GM21381 (cell line): ENCODE measurements at regions not wholly inside any gene's neighbourhood (a gene's known extent, or its start where the extent isn't known, plus 50 kb on each side); places are given as distances from the start of the nearest gene placed in this dataset.

Experiments
- ATAC-seq: cut with Tn5 transposase; IDR thresholded peaks from one replicate; pipeline ENCODE4 v1.9.1; 2021; ENCODE audit warnings: mild to moderate bottlenecking, moderate library complexity; ENCODE audit not compliant: unreplicated experiment

DNA sequence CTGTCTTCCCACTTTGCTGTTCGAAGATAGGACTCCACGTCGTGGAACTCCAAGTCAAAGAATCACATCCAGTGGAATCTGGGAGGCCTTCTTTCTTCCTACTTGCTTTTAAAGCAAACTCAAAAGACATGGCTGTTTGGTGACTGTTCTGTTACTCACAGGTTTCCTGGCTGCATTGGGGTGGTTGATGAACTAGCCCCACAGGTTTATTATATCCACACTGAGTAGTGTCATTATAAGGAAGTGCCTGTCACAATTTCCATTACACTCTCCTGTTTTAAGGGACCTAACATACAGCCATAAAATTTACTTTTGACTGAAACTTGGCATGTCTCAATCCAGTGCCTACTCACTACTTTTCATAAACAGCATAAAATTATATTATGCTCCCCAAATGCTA, 287.3 kb upstream of the SP4 start:
- no peak for ATAC-seq

DNA sequence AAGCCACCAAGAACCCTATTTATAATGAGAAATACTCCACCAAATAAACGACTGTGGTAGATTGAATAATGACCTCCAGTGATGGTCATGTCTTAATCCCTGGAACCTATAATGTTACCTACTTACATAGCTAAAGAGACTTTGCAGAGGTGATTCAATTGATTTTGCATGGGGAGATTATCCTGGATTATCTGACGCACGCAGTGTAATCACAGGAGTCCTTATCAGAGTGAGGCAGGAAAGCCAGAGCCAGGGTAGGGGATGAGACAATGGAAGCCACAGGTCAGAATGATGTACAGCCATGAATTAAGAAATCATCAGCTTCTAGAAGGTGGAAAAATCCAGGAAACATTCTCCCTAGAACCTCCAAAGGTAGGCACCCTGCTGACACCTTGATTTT, 286.4 kb upstream of the SP4 start:
- ATAC-seq, result no peak

DNA sequence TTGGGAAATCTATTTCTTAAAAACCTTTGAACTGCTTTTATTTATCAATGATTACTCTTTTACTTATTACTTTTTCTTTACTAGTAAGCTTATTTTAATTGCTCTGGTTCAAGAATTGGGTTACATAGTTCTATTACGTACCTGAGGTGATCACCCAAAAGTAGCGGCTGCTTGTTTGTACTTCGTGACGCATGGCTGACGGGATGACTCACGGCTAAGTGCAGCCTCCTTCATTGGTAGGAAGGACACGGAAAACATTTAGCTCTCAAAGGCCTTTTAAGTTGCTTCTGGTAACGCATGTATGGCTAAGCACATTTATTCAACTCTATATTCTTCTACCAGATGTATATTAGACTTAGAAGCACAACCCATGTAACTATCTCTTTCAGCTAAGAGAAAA, 285.8 kb upstream of the SP4 start:
- no peak for ATAC-seq

DNA sequence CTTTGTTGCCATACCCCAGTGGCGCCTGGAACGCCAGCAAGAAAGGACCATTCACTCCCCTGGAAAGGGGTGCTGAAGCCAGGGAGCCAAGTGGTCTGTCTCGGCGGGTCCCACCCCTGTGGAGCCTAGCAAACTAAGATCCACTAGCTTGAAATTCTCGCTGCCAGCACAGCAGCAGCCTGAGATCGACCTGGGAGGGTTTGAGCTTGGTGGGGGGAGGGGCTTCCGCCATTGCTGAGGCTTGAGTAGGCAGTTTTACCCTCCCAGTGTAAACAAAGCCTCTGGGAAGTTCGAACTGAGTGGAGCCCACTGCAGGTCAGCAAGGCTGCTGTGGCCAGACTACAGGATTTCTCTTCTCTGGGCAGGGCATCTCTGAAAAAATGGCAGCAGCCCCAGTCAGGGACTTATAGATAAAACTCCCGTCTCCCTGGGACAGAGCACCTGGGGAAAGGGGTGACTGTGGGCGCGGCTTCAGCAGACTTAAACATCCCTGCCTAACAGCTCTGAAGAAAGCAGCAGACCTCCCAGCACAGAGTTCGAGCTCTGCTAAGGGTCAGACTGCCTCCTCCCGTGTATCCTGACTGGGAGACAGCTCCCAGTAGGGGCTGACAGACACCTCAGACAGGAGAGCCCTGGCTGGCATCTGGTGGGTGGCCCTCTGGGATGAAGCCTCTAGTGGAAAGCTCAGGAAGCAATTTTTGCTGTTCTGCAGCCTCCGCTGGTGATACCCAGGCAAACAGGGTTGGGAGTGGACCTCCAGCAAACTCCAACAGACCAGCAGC, 281.1 kb upstream of the SP4 start:
- ATAC-seq, result no peak

DNA sequence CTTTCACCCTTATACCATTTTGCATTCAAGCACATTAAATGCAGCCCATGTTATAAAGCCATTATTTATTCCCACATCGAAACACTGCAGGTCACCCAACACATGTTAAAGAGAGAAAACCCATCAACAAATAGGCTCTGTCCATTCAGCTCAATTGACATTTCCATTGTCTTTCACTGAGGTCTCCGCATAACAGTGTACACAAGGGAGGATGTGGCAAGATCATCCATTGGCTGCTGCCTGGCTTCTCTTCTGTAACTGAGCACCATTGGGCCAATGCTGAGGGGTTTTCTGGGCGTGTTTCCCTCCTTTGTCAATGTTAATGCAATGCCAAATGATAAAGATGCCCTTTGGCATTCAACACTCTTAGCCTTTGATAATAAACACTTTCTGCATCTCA, 278.1 kb upstream of the SP4 start:
- ATAC-seq, result no peak

DNA sequence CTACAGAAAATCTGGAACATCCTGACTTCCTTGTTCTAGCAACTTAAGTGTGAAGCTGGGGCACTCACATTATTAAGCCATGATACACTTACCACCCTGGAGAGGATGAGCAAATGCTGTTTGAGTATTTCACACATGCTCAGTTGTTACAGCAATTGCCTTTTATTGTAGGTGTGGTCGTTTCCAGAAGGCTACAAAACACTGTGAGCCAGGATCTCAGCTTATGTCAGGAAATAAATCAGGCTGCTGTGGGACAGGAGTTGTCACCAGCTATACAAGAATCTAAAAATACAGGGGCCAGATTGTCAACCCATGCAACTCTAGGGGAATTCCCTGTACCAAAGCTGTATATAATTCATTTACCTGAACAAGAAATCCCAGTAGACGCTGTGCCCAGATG, 273.3 kb upstream of the SP4 start:
- ATAC-seq, result no peak

DNA sequence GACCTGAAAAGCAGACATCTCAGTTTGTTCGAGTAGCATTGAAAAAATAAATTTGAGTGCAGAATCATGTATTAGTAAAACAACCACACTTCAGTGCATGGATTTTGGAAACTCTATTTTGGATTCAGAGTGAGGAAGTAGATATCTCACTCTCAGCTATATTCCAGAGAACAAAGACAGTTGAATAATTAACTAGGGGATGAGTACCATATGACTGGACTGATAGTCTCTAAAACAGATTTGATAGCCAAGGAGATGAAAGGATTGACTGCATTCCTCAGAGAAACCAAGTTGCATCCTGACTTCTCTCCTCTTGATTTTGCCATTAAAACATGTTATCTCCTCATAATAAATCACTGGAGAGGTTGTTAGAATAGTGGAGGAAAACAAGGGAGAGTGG, 268.4 kb upstream of the SP4 start:
- no peak for ATAC-seq

DNA sequence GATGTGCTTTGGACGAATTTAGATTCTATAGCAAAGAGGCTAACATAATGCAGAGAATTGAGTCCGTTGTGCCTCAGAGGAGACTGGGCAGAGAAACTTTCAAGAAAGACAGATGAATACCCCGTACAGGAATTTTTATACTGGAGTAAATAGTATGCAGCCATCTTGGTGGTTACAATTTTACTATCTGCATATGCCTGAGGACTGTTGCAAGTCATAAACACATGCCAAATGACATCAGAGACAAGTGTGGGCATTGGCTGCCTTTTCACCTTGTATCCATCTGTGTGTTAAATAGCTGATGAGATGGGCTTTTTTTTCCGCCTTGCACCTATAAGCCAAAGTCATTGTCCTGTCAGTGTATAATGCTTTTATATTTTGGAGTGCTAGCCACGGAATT, 267.5 kb upstream of the SP4 start:
- no peak for ATAC-seq

DNA sequence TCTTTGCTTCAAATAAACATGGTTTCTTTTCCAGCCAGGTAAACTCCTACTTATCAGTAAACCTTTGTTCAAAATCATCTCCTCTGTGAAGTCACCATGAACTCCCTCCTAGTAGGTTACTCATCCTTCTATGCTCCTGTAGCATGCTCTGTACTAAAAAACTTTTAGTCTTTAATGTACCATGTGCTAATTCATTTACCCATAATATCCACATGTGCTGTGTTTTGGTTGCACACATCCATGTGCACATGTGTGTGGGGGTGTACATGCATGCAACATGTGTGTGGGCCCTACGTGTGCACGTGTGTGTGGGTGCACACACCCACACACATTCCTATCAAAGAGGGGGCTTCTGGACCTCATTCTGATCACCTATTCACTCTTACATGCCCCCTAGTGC, 259.9 kb upstream of the SP4 start:
- no peak for ATAC-seq

DNA sequence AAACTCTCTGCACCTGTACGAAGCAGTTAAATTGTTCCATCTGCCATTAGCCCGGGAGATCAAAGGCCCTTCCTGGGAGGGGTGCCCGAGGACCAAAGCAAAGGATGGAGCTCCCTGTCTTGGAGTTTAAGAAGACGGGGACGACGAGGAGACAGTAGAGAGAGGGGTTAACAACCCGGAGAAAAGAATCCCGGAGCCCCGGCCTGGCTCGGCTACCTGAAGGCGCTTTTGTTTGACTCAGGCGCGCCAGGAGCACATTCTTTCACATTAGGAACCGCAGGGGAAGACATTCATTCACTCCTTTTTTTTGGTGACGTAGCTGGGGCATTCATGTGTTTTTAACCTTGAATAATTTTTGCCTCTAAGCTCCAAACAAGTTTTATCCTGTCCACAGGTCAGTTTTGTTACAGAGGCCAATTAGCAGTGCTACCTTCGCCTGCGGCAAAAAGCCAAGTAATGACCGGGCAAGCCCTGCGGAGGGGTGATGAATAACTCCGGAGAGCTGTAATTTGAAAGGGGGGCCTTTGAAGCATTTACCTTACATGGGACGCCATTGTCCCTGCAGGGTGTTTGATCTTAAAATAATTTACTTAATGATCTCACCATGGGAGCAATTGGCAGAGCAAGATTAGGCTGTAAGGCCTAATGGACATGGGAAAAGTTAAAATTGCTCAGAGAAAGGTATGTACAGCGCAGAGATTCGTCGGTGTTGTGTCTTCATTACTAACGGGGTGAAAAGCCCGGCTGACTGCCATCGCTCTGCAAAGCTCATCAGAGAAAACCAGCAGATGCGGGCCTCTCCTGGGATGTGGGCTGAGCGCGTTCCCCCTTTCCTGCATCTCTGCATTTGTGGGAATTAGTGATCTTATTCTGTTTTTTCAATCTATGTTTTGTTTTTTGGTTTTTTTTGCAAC, 258.0 kb upstream of the SP4 start:
- no peak for ATAC-seq

DNA sequence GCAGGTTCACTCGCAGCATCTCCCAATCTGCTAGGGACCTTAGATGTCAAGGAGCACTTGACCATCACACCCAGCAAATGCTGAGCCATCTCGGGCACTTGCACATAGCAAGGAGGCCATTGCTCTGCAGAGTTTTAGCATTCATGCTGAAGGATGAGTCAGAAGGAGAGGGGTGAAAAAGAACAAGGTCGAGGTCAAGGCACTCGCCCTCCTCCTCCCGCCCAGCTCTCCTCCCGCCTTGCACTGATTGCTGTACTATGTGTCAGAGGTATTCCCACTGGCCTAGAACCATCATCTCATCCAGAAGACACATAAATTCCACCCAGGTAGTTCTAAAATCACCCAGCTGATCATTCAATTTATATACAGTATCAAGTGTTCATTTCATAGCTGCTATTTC, 255.1 kb upstream of the SP4 start:
- no peak for ATAC-seq

DNA sequence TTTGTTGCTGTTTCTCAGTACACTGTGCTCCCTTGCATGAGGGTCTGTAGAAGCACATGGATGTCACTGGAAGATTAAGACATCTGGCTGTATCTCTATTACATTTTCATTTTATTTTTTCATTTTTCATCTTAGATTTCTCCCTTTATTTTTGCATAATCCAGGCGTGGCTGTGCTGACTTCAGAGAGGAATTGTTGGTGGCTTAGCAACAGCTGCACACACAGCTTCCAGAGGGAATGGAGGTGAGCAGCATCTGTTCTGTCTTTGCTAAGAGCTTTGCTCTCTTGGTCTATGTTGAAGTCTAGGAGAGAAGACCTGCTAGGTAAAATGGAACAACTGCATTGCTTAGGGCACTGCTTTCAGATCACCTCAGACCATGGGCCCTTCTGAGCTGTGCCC, 254.4 kb upstream of the SP4 start:
- ATAC-seq, result no peak

DNA sequence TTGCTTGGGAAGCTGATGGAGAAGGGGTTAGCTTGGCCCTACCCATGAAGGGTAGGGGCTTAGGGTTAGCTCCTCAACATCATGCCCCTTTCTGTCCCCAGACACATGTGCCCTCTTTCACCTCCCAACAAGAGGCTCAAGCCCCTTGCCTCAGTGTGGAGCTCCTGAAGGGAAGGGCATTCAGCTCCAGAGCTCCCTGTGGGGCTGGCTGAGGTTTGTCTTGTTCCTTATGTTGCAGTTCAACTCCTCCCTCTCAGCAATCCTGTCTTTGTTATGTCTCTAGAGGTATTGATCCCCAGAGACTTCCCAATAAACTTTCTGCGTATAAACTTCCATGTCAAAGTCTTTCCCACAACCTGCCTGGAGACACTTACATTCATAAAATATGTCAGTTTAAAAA, 252.2 kb upstream of the SP4 start:
- no peak for ATAC-seq

DNA sequence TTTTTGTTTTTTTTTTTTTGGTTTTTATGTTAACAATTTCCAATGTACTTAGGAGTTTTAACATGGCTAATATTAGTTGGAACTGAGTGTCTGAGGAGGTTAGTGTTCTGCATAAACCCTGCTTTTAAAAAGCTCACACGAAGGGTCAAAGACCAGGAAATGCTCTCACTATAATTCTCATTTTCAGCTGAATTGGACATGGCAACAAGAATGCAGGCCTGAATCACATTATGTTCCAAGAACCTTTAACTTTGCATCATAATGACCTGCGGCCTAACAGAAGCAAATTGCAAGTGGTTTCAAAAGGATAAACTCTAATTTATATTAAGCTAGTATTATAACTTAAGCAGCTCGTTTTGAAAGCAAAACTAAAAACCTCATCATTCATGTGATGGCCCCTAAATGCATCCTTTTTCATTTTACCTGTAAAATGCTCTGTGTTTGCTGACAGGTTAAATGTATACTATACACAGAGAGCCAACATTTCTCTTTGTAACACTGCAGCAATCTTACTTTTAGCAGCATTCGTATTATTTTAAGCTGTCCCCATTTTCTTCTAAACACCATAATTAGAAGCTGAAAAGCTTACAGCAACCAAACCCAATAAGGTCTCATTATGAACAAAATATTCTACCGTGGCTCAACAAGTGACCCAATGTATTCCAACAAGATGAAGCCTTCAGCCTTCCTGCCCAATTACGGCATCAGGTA, 242.8 kb upstream of the SP4 start:
- no peak for ATAC-seq

DNA sequence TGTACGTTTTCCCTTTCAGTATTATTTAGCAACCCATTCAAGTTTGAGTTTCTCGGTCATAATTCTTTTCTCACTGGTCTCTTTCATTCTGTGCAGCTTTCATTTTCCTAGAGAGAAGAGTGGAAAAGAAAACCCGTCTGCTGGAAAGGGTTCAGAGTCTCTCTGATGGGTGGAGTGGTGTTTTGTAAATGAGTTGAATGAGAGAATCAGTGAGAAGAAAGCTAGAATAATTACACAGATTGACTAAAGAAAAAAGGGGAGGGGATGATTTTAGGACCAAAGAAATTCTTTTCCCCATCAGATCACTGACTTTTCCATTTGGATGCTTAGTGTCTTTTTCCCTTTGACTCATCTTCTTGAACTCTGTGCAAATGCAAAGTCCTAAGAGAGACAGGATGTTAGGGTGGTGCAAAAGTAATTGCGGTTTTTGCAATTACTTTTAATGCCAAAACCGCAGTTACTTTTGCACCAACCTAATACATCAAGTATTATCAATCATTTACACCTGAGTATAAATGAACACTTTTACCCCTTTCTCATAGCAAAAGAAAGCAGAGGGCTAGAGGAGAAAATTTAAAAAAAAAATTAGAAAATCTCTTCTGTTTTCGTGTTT, 242.1 kb upstream of the SP4 start:
- no peak for ATAC-seq

DNA sequence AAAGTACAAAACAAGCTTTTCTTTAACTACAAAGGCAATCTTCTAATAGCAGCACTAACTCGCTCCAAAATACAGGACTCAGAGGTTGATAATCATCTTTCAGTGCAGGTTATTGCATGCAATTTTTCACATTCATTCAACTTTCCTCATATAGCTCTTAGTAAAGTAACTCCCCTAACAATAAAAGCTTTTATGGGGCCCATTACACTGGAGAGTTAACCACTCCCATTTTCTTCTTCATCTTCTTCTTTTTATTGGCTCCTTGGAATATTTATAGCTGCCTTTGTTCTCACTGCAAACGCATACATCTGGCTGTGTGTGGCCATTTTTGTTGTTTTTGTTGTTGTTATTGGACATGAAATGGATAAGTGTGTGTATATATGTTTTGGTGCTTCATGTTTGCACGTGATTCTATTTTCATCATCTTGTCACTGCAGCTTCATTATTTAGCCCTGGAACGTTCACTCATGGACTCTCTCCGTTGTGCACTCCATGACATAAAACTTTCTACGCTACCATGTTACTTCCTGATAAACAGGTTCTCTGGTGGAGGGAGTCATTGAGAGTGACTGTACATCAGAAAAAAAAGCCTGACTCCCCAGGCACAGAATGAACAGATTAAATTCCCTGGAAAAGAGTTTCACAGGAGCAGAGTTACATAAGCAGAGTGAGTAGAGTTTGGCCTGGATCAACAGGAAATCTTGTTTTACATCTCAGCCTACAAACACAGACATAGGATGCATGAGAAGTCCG, 236.4 kb upstream of the SP4 start:
- ATAC-seq, result no peak

DNA sequence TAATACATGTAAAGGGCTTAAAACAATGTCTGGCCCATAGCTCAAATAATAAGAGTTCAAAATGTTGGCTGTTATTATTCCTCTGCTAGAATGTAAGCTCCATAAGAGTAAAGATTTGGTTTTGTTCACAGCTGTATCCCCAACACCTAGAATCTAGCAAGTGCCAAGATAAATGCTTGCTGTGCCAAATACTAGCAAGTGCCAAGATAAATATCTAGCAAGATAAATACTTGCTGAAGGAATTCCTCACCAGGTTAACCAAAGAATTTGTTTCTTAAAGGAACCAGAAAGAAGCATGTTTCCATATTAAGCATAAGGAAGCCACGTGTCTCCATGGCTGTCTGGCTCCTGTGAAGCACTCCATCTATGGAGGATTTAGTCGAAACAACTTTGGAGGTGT, 235.2 kb upstream of the SP4 start:
- no peak for ATAC-seq

DNA sequence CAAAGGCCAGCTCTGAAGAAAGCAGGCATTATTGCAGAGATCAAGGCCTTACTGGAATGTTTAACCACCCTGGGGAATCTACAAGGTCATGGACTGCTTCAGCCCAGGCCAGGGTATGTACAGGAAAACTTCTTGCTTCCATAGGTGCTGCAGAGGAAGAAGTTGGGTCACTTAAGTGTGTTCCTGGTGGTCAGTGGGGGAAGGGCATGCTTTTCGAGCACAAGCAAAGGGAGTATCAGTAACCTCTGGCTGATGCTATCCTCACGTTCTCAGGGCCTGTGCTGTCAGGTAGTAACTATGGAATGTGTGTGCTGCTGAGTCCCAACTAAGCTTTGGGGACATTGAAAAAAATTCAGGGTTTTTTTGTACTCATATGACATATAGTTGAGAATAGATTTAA, 234.0 kb upstream of the SP4 start:
- no peak for ATAC-seq

DNA sequence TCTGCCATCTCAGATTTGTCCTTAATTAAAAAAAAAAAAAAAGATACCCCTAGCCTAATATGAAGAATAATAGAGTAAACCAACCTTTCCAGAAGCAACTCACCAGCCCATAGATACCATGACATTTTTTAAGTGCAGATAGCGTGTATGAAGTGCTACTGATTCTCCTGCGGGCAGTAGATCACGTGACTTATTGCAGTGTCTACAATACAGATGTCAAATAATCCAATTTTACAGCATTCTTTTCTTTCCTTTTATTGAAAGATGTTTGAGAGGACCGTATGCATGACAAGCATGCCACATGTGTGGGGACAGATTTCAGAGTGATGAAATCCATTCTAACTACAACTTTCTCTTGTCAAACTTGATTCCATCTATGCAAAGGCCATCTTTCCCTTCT, 232.9 kb upstream of the SP4 start:
- ATAC-seq, result no peak

DNA sequence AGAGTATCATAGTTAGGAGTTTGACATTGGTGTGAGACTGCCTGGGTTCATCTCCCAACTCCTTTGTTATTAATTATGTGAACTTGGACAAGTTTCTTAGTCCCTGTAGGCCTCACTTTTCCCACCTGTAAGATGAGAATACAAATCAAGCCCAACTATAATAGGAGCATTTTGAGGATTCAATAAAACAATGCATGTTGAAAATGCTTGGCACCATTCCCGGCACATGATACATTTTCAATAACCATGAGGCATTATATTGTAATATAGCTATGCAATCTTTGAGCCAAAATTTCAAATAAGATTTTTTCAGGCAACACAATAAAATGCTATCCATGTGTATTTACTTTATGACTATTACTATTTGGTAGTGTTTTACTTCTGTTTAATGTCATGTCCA, 229.0 kb upstream of the SP4 start:
- no peak for ATAC-seq

DNA sequence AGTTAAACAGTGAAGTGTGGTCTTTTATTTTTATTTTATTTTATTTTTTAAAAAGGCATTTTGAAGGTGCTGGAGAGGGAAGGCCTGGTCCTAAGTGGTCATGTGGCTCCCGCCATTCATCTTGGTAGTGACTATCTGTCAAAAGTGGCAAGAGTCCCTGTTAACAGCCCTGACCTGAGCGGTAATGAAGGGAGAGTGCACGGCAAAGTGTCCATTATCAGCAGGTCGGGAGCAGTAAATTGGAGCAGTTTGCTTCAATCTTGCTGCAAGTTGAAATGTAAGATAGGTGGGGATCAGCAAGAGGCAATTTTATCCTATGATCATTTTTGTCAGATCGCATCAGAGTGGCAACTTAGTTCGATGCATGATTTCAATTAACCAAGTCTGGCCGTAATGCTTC, 227.4 kb upstream of the SP4 start:
- ATAC-seq, result no peak
